K562 (cell line): ENCODE measurements at regions not wholly inside any gene's neighbourhood (a gene's known extent, or its start where the extent isn't known, plus 50 kb on each side); places are given as distances from the start of the nearest gene placed in this dataset.

Source experiments
- CTCF ChIP-seq, 3 experiments: IDR thresholded peaks in 2 of 3; conservative IDR thresholded peaks in 1 of 3; 2 replicates each; pipeline ENCODE4 v1.5.1; 2011 to 2012; ENCODE audit warnings: low read length in 3 of 3, mild to moderate bottlenecking in 3 of 3, control low read depth in 2 of 3, improper control_type of control experiment in 1 of 3, inconsistent platforms in 1 of 3, low read depth in 1 of 3, mixed read lengths in 1 of 3, moderate library complexity in 1 of 3; ENCODE audit not compliant: insufficient read depth in 2 of 3
- DLX4 ChIP-seq: fragments of 250-450 bp; sonication (Bioruptor Pico); IDR thresholded peaks from 2 replicates; pipeline ENCODE4 v1.6.1; 2021; ENCODE audit warnings: mild to moderate bottlenecking
- E2F8 ChIP-seq: fragments of 450-650 bp; IDR thresholded peaks from 2 replicates; pipeline ENCODE4 v1.7.1; 2018; ENCODE audit warnings: mild to moderate bottlenecking, low read depth; ENCODE audit not compliant: partially characterized antibody
- FOSL1 ChIP-seq: fragments of 200-800 bp; sonication (Bioruptor generic); conservative IDR thresholded peaks from 2 replicates; pipeline ENCODE4 v1.6.1; 2016; ENCODE audit warnings: missing genetic modification characterization, missing compliant biosample characterization
- HDAC6 ChIP-seq: IDR thresholded peaks from 2 replicates; pipeline ENCODE4 v1.6.1; 2012; ENCODE audit warnings: low read depth, mild to moderate bottlenecking, control low read depth, inconsistent platforms, low read length, moderate library complexity
- HES1 ChIP-seq: fragments of 450-650 bp; IDR thresholded peaks from 2 replicates; pipeline ENCODE4 v1.6.1; 2016; ENCODE audit warnings: low read depth, mild to moderate bottlenecking, moderate library complexity
- HMG20A ChIP-seq: fragments of 450-650 bp; formaldehyde crosslinking; conservative IDR thresholded peaks from 2 replicates; pipeline ENCODE4 v1.4.0; 2020; ENCODE audit warnings: mild to moderate bottlenecking, mixed read lengths
- LCOR ChIP-seq: sonication (generic); formaldehyde crosslinking; IDR thresholded peaks from 2 replicates; pipeline ENCODE4 v1.8.0; 2022; ENCODE audit warnings: mild to moderate bottlenecking, missing genetic modification reagents
- MECOM ChIP-seq: fragments of 250-450 bp; sonication (Bioruptor Pico); IDR thresholded peaks from 2 replicates; pipeline ENCODE4 v1.8.0; 2022; ENCODE audit warnings: inconsistent platforms
- NFIX ChIP-seq: fragments of 250-450 bp; sonication (Bioruptor Pico); IDR thresholded peaks from 2 replicates; pipeline ENCODE4 v1.4.0; 2020; ENCODE audit warnings: low read depth, mild to moderate bottlenecking, moderate library complexity
- RAD21 ChIP-seq, 2 experiments: fragments of 250-450 bp in 1 of 2; fragments of 450-650 bp in 1 of 2; sonication (Bioruptor Pico) in 1 of 2; formaldehyde crosslinking in 1 of 2; IDR thresholded peaks in 1 of 2; conservative IDR thresholded peaks in 1 of 2; 2 replicates each; pipeline versions ENCODE4 v1.4.0 to v1.8.0; 2020 to 2022; ENCODE audit warnings: mild to moderate bottlenecking in 2 of 2, moderate library complexity in 1 of 2
- RFX1 ChIP-seq: fragments of 450-650 bp; IDR thresholded peaks from 2 replicates; pipeline ENCODE4 v1.6.1; 2016; ENCODE audit warnings: mild to moderate bottlenecking, moderate library complexity
- SETDB1 ChIP-seq: IDR thresholded peaks from one replicate; pipeline ENCODE4 v1.6.1; 2012; ENCODE audit warnings: low read length, control low read depth, inconsistent platforms
- ZNF280A ChIP-seq: fragments of 450-650 bp; IDR thresholded peaks from 2 replicates; pipeline ENCODE4 v1.6.1; 2018; ENCODE audit warnings: mild to moderate bottlenecking, low read depth; ENCODE audit not compliant: partially characterized antibody
- ZNF282 ChIP-seq: sonication (generic); formaldehyde crosslinking; IDR thresholded peaks from 2 replicates; pipeline ENCODE4 v1.8.1; 2023; ENCODE audit warnings: missing genetic modification reagents
- ZNF324 ChIP-seq: fragments of 250-450 bp; sonication (Bioruptor Pico); IDR thresholded peaks from 2 replicates; pipeline ENCODE4 v1.4.0; 2020; ENCODE audit warnings: mild to moderate bottlenecking

- no peak for TF ChIP-seq DLX4 (CRISPR knock-in tag)
- no peak for TF ChIP-seq HMG20A (CRISPR knock-in tag)
- no peak for TF ChIP-seq LCOR (CRISPR knock-in tag)
- TF ChIP-seq HDAC6, result no peak
- no peak for TF ChIP-seq ZNF324 (CRISPR knock-in tag)
- TF ChIP-seq ZNF282 (CRISPR knock-in tag), result no peak
- TF ChIP-seq SETDB1, result no peak
- TF ChIP-seq RFX1, result no peak
- TF ChIP-seq FOSL1, result peak; percentile 63
- peak; percentile 55 to 77 for TF ChIP-seq RAD21 (CRISPR knock-in tag; conservative IDR thresholded peaks at IDR 0.05 in 1 of 2, IDR thresholded peaks at IDR 0.05 in 1 of 2)
- no peak for TF ChIP-seq MECOM
- no peak for TF ChIP-seq NFIX (CRISPR knock-in tag)
- TF ChIP-seq E2F8, result no peak
- TF ChIP-seq HES1, result no peak
- peak in 2 of 3 experiments; percentile 38 to 51; a peak in 3 of 6 replicates for TF ChIP-seq CTCF (IDR thresholded peaks at IDR 0.05 in 2 of 3, conservative IDR thresholded peaks at IDR 0.05 in 1 of 3; ENCODE audit: insufficient read depth in 2 of 3, low read depth in 1 of 3, low read length in 3 of 3)
- no peak for TF ChIP-seq ZNF280A
Measured at GRCh38 chr7:13179011-13179582, 491.7 kb downstream of the ARL4A start (continued).
